MM.1S (cell line): ENCODE measurements at regions not wholly inside any gene's neighbourhood (a gene's known extent, or its start where the extent isn't known, plus 50 kb on each side); places are given as distances from the start of the nearest gene placed in this dataset.

Experiments
- DNase-seq: peaks from one replicate; pipeline ENCODE4 v3.0.0-alpha.2; 2015
- H2AFZ ChIP-seq: fragments of 300-600 bp; sonication (generic); 2 replicates; pipeline ENCODE4 v1.6.0; 2016; ENCODE audit warnings: antibody characterized with exemption, low read length
- H3F3A ChIP-seq: fragments of 300-600 bp; sonication (generic); 2 replicates; pipeline ENCODE4 v1.6.1; 2016; ENCODE audit warnings: mild to moderate bottlenecking, antibody characterized with exemption, low read length, moderate library complexity, mixed read lengths; ENCODE audit not compliant: insufficient read depth
- H3K27ac ChIP-seq: fragments of 300-600 bp; sonication (generic); 2 replicates; pipeline ENCODE4 v1.5.1; 2016; ENCODE audit warnings: mild to moderate bottlenecking, low read length
- H3K27me3 ChIP-seq: fragments of 300-600 bp; sonication (generic); replicated peaks from 2 replicates; pipeline ENCODE4 v1.6.0; 2016; ENCODE audit warnings: low read length; ENCODE audit not compliant: insufficient read depth
- H3K36me3 ChIP-seq: fragments of 300-600 bp; sonication (generic); replicated peaks from 2 replicates; pipeline ENCODE4 v1.6.1; 2016; ENCODE audit warnings: mild to moderate bottlenecking, low read length, mixed read lengths; ENCODE audit not compliant: insufficient read depth
- H3K4me1 ChIP-seq: fragments of 300-600 bp; sonication (generic); 2 replicates; pipeline ENCODE4 v1.6.1; 2016; ENCODE audit warnings: low read length, mixed read lengths
- H3K4me2 ChIP-seq: fragments of 300-600 bp; sonication (generic); 2 replicates; pipeline ENCODE4 v1.6.0; 2016; ENCODE audit warnings: low read depth, low read length
- H3K4me3 ChIP-seq: fragments of 300-600 bp; sonication (generic); 2 replicates; pipeline ENCODE4 v1.5.1; 2016; ENCODE audit warnings: low read length, mixed read lengths
- H3K79me2 ChIP-seq: fragments of 300-600 bp; sonication (generic); 2 replicates; pipeline ENCODE4 v1.6.1; 2016; ENCODE audit warnings: mixed run types, low read length, mixed read lengths
- H3K9ac ChIP-seq: fragments of 300-600 bp; sonication (generic); 2 replicates; pipeline ENCODE4 v1.6.1; 2016; ENCODE audit warnings: low read length, mixed read lengths
- H3K9me2 ChIP-seq: fragments of 300-600 bp; sonication (generic); replicated peaks from 2 replicates; pipeline ENCODE4 v1.6.1; 2016; ENCODE audit warnings: mild to moderate bottlenecking, low read length, mixed read lengths; ENCODE audit not compliant: insufficient read depth
- H3K9me3 ChIP-seq: fragments of 300-600 bp; sonication (generic); replicated peaks from 2 replicates; pipeline ENCODE4 v1.6.1; 2016; ENCODE audit warnings: mild to moderate bottlenecking, low read length, mixed read lengths; ENCODE audit not compliant: insufficient read depth
- H4K20me1 ChIP-seq: fragments of 300-600 bp; sonication (generic); 2 replicates; pipeline ENCODE4 v1.6.1; 2016; ENCODE audit warnings: mild to moderate bottlenecking, low read length, moderate library complexity, mixed read lengths; ENCODE audit not compliant: insufficient read depth
- EZH2 ChIP-seq: fragments of 300-600 bp; sonication (generic); optimal IDR thresholded peaks from 2 replicates; pipeline ENCODE3; 2017; ENCODE audit warnings: low read depth, mild to moderate bottlenecking, antibody characterized with exemption, low read length, mixed read lengths
- EZH2phosphoT487 ChIP-seq: fragments of 300-600 bp; sonication (generic); IDR thresholded peaks from 2 replicates; pipeline ENCODE4 v1.6.1; 2018; ENCODE audit warnings: antibody characterized with exemption, low read length
- TF ChIP-seq, protein P1 (sequence below): fragments of 300-600 bp; sonication (generic); IDR thresholded peaks from 2 replicates; pipeline ENCODE4 v1.5.1; 2016; ENCODE audit warnings: antibody characterized with exemption, low read length, mixed read lengths

DNA sequence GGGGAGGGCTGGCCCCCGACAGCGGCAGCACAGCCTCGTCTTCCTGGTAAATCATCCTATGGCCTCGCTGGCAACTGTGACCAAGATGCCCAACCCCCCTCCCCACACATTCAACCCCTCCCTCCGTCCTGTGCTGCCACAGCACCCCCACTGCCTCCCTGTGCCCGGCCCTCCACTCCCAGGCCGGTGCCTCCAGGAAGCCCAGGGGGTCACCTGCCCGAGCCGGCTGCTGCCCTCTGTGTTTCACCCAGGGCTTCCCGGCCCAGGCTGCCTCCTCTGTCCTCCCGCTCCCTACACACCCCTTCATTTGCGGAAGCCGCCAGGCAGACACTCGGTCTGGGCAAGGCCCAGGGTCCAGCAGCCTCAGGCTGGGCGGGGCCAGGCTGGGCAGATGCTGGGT is 188.6 kb downstream of the RBFOX3 start:
- no peak overlapping the region for H2AFZ ChIP-seq
- no peaks in the 10 kb centered on the region for H4K20me1 ChIP-seq
- H3K4me1 ChIP-seq: no peaks in the 10 kb centered on the region
- no peak overlapping the region for H3K9ac ChIP-seq
- H3K79me2 ChIP-seq: no peaks in the 10 kb centered on the region
- TF ChIP-seq, protein P1, sequence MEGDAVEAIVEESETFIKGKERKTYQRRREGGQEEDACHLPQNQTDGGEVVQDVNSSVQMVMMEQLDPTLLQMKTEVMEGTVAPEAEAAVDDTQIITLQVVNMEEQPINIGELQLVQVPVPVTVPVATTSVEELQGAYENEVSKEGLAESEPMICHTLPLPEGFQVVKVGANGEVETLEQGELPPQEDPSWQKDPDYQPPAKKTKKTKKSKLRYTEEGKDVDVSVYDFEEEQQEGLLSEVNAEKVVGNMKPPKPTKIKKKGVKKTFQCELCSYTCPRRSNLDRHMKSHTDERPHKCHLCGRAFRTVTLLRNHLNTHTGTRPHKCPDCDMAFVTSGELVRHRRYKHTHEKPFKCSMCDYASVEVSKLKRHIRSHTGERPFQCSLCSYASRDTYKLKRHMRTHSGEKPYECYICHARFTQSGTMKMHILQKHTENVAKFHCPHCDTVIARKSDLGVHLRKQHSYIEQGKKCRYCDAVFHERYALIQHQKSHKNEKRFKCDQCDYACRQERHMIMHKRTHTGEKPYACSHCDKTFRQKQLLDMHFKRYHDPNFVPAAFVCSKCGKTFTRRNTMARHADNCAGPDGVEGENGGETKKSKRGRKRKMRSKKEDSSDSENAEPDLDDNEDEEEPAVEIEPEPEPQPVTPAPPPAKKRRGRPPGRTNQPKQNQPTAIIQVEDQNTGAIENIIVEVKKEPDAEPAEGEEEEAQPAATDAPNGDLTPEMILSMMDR: no peak
- TF ChIP-seq EZH2 (no peak), EZH2phosphoT487 (no peak)
- no peaks in the 10 kb centered on the region for H3K9me3 ChIP-seq
- peaks cover 99% of the 10 kb centered on the region for H3K27me3 ChIP-seq
- no peak overlapping the region for H3K4me3 ChIP-seq
- no peak for DNase-seq
- no peaks in the 10 kb centered on the region for H3F3A ChIP-seq
- H3K9me2 ChIP-seq: no peaks in the 10 kb centered on the region
- no peak overlapping the region for H3K4me2 ChIP-seq
- H3K36me3 ChIP-seq: no peaks in the 10 kb centered on the region
- no peak overlapping the region for H3K27ac ChIP-seq

GRCh38 chr17:79420318-79421243 is 190.3 kb downstream of the RBFOX3 start:
- peaks cover 100% of the 10 kb centered on the region for H3K27me3 ChIP-seq
- H3K27ac ChIP-seq: no peak overlapping the region
- H3K9ac ChIP-seq: no peak overlapping the region
- no peak overlapping the region for H3K4me2 ChIP-seq
- TF ChIP-seq EZH2 (no peak), EZH2phosphoT487 (no peak)
- TF ChIP-seq, protein P1: no peak
- H3K9me3 ChIP-seq: no peaks in the 10 kb centered on the region
- H4K20me1 ChIP-seq: no peaks in the 10 kb centered on the region
- H3K36me3 ChIP-seq: no peaks in the 10 kb centered on the region
- no peak overlapping the region for H2AFZ ChIP-seq
- no peaks in the 10 kb centered on the region for H3K9me2 ChIP-seq
- DNase-seq: no peak
- no peaks in the 10 kb centered on the region for H3K79me2 ChIP-seq
- no peaks in the 10 kb centered on the region for H3F3A ChIP-seq
- H3K4me3 ChIP-seq: no peak overlapping the region
- no peaks in the 10 kb centered on the region for H3K4me1 ChIP-seq

GRCh38 chr17:79417476-79417988 is 193.3 kb downstream of the RBFOX3 start:
- Histone ChIP-seq H3K79me2 (no peaks in the 10 kb centered on the region), H3K9me3 (no peaks in the 10 kb centered on the region), H2AFZ (no peak overlapping the region), H3K27ac (no peak overlapping the region), H3K4me1 (no peaks in the 10 kb centered on the region), H3K9me2 (no peaks in the 10 kb centered on the region), H3K9ac (no peak overlapping the region), H3K4me2 (no peak overlapping the region), H3F3A (no peaks in the 10 kb centered on the region), H4K20me1 (no peaks in the 10 kb centered on the region), H3K36me3 (no peaks in the 10 kb centered on the region), H3K4me3 (no peak overlapping the region), H3K27me3 (peaks cover 100% of the 10 kb centered on the region)
- DNase-seq: no peak
- TF ChIP-seq EZH2phosphoT487 (no peak), EZH2 (no peak)
- TF ChIP-seq, protein P1: no peak
